ENCODE measurements at regions not wholly inside any gene's neighbourhood (a gene's known extent, or its start where the extent isn't known, plus 50 kb on each side); places are given as distances from the start of the nearest gene placed in this dataset.

DNA sequence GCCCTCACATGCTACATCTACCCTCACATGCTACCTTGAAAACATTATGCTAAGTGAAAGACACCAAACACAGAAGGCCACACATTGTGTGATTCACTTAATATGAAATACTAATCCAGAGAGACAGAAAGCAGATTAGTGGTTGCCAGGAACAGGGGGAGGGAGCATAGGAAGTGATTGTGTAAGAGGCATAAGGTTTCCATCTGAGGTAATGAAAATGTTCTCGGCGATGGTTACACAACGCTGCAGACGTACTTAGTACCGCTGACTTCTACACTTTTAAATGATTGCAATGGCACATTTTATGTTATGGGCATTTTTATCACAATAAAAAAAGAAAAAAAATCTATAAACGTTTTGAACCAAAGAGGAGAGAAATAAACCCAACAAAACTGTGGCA, 742.3 kb downstream of the TYW1 start:
- TF ChIP-seq, protein P1, sequence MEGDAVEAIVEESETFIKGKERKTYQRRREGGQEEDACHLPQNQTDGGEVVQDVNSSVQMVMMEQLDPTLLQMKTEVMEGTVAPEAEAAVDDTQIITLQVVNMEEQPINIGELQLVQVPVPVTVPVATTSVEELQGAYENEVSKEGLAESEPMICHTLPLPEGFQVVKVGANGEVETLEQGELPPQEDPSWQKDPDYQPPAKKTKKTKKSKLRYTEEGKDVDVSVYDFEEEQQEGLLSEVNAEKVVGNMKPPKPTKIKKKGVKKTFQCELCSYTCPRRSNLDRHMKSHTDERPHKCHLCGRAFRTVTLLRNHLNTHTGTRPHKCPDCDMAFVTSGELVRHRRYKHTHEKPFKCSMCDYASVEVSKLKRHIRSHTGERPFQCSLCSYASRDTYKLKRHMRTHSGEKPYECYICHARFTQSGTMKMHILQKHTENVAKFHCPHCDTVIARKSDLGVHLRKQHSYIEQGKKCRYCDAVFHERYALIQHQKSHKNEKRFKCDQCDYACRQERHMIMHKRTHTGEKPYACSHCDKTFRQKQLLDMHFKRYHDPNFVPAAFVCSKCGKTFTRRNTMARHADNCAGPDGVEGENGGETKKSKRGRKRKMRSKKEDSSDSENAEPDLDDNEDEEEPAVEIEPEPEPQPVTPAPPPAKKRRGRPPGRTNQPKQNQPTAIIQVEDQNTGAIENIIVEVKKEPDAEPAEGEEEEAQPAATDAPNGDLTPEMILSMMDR (IDR thresholded peaks at IDR 0.05; ENCODE audit: control extremely low read depth in 1 of 3, insufficient read depth in 1 of 3, low read depth in 1 of 3, low read length in 3 of 3) = no peak
- TF ChIP-seq, protein P2, sequence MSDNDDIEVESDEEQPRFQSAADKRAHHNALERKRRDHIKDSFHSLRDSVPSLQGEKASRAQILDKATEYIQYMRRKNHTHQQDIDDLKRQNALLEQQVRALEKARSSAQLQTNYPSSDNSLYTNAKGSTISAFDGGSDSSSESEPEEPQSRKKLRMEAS (IDR thresholded peaks at IDR 0.05) = no peak
- TF ChIP-seq CEBPB (IDR thresholded peaks at IDR 0.05; ENCODE audit: low read depth, low read length) (no peak), TCF12 (IDR thresholded peaks at IDR 0.05; ENCODE audit: low read depth, low read length) (no peak), TAF1 (IDR thresholded peaks at IDR 0.05; ENCODE audit: low read depth, low read length) (no peak), POLR2AphosphoS5 (IDR thresholded peaks at IDR 0.05; ENCODE audit: low read depth, low read length) (no peak), TAF7 (optimal IDR thresholded peaks at IDR 0.05; ENCODE audit: borderline replicate concordance, low read depth, low read length) (no peak), CHD2 (IDR thresholded peaks at IDR 0.05; ENCODE audit: low read length) (no peak), ZNF274 (IDR thresholded peaks at IDR 0.05; ENCODE audit: borderline replicate concordance, extremely low read depth, low read length) (no peak), JUND (IDR thresholded peaks at IDR 0.05; ENCODE audit: low read length) (no peak), RXRA (IDR thresholded peaks at IDR 0.05; ENCODE audit: insufficient read depth, low read depth, low read length) (no peak), POLR2A (IDR thresholded peaks at IDR 0.05; ENCODE audit: control extremely low read depth in 1 of 2, low read depth in 2 of 2, low read length in 2 of 2) (no peak)
- TF ChIP-seq, protein P3, sequence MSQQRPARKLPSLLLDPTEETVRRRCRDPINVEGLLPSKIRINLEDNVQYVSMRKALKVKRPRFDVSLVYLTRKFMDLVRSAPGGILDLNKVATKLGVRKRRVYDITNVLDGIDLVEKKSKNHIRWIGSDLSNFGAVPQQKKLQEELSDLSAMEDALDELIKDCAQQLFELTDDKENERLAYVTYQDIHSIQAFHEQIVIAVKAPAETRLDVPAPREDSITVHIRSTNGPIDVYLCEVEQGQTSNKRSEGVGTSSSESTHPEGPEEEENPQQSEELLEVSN (IDR thresholded peaks at IDR 0.05) = no peak

Measured in H1 (cell line).